ENCODE measurements at regions not wholly inside any gene's neighbourhood (a gene's known extent, or its start where the extent isn't known, plus 50 kb on each side); places are given as distances from the start of the nearest gene placed in this dataset.
"Not testable (repeated sequence)": the region's sequence is repeated elsewhere in the genome, so short reads cannot be mapped to it uniquely, and the experiment has no call there.

- H3K36me3 ChIP-seq (ENCODE audit: insufficient read depth, low read depth, low read length): no peaks in the 10 kb centered on the region
- H3K4me3 ChIP-seq (ENCODE audit: low read length): no peak overlapping the region
- no peak overlapping the region for H3K9ac ChIP-seq (ENCODE audit: low read depth, low read length)
- no peak overlapping the region for H3K27ac ChIP-seq (ENCODE audit: low read length)
- H3K9me3 ChIP-seq (ENCODE audit: insufficient read depth, low read depth, low read length): no peaks in the 10 kb centered on the region
- no peaks in the 10 kb centered on the region for H3K4me1 ChIP-seq (ENCODE audit: insufficient read depth, low read length)
- H3K27me3 ChIP-seq (ENCODE audit: insufficient read depth, low read length): no peaks in the 10 kb centered on the region
Observed at GRCh38 chr2:195162918-195163317, 494.1 kb upstream of the SLC39A10 start.

GRCh38 chr2:195162194-195162593 lies 494.8 kb upstream of the SLC39A10 start:
- Histone ChIP-seq H3K4me3 (ENCODE audit: low read length) (no peak overlapping the region), H3K9me3 (ENCODE audit: insufficient read depth, low read depth, low read length) (no peaks in the 10 kb centered on the region)

DNA sequence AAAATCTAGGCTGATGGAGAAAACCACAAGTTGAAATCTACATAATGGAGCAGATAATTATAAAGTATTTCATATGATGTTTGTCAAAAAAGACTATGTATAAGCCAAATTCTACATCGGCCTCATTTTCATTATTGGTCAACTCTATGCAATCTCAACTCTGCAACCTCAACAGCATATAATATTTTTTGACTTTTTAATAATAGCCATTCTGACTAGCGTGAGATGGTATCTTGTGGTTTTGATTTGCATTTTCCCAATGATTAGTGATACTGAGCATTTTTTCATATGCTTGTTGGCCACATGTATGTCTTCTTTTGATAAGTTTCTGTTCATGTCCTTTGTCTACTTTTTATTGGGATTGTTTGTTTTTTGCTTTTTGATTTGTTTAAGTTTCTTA lies 496.1 kb upstream of the SLC39A10 start:
- H3K9ac ChIP-seq (ENCODE audit: low read depth, low read length): no peak overlapping the region

More at GRCh38 chr2:195162194-195162593, 494.8 kb upstream of the SLC39A10 start:
- Histone ChIP-seq H3K4me1 (ENCODE audit: insufficient read depth, low read length) (no peaks in the 10 kb centered on the region), H3K27me3 (ENCODE audit: insufficient read depth, low read length) (no peaks in the 10 kb centered on the region), H3K9ac (ENCODE audit: low read depth, low read length) (no peak overlapping the region), H3K27ac (ENCODE audit: low read length) (no peak overlapping the region), H3K36me3 (ENCODE audit: insufficient read depth, low read depth, low read length) (no peaks in the 10 kb centered on the region)

DNA sequence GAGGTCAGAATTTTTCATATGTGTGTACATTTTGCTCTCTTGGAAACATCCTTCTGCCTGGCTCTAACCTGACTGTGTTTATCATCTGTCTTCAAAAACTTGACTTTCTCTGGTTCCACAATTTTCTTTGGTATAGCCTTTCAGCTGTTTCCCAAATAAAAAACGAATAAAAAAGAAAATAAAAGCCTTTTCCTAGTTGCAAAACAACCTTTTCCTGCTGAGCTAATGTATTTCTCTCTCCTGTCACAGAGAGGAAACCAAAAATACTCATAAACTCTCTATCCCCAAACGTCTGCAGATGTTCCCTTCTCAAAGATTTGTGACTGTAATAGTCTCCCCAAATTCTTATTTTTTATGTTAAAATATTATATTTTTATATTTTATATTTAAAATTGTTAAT lies 505.3 kb upstream of the SLC39A10 start:
- Histone ChIP-seq H3K4me1 (ENCODE audit: insufficient read depth, low read length) (no peaks in the 10 kb centered on the region), H3K36me3 (ENCODE audit: insufficient read depth, low read depth, low read length) (no peaks in the 10 kb centered on the region)

More for the DNA sequence above, 496.1 kb upstream of the SLC39A10 start:
- H3K36me3 ChIP-seq (ENCODE audit: insufficient read depth, low read depth, low read length): no peaks in the 10 kb centered on the region
- no peaks in the 10 kb centered on the region for H3K9me3 ChIP-seq (ENCODE audit: insufficient read depth, low read depth, low read length)
- H3K4me1 ChIP-seq (ENCODE audit: insufficient read depth, low read length): no peaks in the 10 kb centered on the region
- no peak overlapping the region for H3K27ac ChIP-seq (ENCODE audit: low read length)
- no peaks in the 10 kb centered on the region for H3K27me3 ChIP-seq (ENCODE audit: insufficient read depth, low read length)
- H3K4me3 ChIP-seq (ENCODE audit: low read length): no peak overlapping the region

GRCh38 chr2:195150819-195151218 lies 506.2 kb upstream of the SLC39A10 start:
- Histone ChIP-seq H3K4me3 (ENCODE audit: low read length) (no peak overlapping the region), H3K9ac (ENCODE audit: low read depth, low read length) (no peak overlapping the region), H3K27me3 (ENCODE audit: insufficient read depth, low read length) (no peaks in the 10 kb centered on the region), H3K27ac (ENCODE audit: low read length) (no peak overlapping the region), H3K36me3 (ENCODE audit: insufficient read depth, low read depth, low read length) (no peaks in the 10 kb centered on the region), H3K9me3 (ENCODE audit: insufficient read depth, low read depth, low read length) (no peaks in the 10 kb centered on the region), H3K4me1 (ENCODE audit: insufficient read depth, low read length) (no peaks in the 10 kb centered on the region)

More for the DNA sequence above, 505.3 kb upstream of the SLC39A10 start:
- Histone ChIP-seq H3K9me3 (ENCODE audit: insufficient read depth, low read depth, low read length) (no peaks in the 10 kb centered on the region), H3K4me3 (ENCODE audit: low read length) (no peak overlapping the region), H3K27me3 (ENCODE audit: insufficient read depth, low read length) (no peaks in the 10 kb centered on the region), H3K27ac (ENCODE audit: low read length) (no peak overlapping the region), H3K9ac (ENCODE audit: low read depth, low read length) (no peak overlapping the region)

DNA sequence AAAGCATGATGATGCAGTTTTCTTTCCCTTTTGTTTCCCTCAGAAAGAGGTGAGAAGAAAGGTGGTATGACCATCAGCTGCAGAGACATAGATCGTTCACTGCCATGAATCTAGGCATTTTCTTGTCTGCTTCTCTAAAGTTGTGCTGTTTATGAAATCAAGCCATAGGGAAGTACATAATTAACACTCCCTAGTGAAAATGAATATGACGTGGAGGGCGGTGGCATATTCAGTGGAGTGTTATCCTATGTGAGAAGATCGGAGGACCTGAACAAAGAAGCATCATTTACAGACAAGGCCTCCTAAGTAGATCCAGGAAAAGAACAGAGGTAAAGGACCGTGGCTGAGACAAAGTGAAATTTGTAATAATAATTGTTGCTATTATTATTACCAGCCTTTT lies 509.0 kb upstream of the SLC39A10 start:
- H3K9me3 ChIP-seq (ENCODE audit: insufficient read depth, low read depth, low read length): no peaks in the 10 kb centered on the region; the same call in 1 of the 2 replicates
- no peaks in the 10 kb centered on the region for H3K4me1 ChIP-seq (ENCODE audit: insufficient read depth, low read length)
- no peak overlapping the region for H3K9ac ChIP-seq (ENCODE audit: low read depth, low read length)
- H3K36me3 ChIP-seq (ENCODE audit: insufficient read depth, low read depth, low read length): no peaks in the 10 kb centered on the region
- no peak overlapping the region for H3K4me3 ChIP-seq (ENCODE audit: low read length)
- H3K27ac ChIP-seq (ENCODE audit: low read length): no peak overlapping the region
- H3K27me3 ChIP-seq (ENCODE audit: insufficient read depth, low read length): no peaks in the 10 kb centered on the region

- no peaks in the 10 kb centered on the region for H3K27me3 ChIP-seq (ENCODE audit: insufficient read depth, low read length)
- H3K9me3 ChIP-seq (ENCODE audit: insufficient read depth, low read depth, low read length): no peaks in the 10 kb centered on the region; the same call in 1 of the 2 replicates
- no peaks in the 10 kb centered on the region for H3K36me3 ChIP-seq (ENCODE audit: insufficient read depth, low read depth, low read length)
- H3K9ac ChIP-seq (ENCODE audit: low read depth, low read length): no peak overlapping the region
- no peak overlapping the region for H3K27ac ChIP-seq (ENCODE audit: low read length)
- H3K4me1 ChIP-seq (ENCODE audit: insufficient read depth, low read length): no peaks in the 10 kb centered on the region
- H3K4me3 ChIP-seq (ENCODE audit: low read length): no peak overlapping the region
Observed at GRCh38 chr2:195146761-195147541, 510.1 kb upstream of the SLC39A10 start.

DNA sequence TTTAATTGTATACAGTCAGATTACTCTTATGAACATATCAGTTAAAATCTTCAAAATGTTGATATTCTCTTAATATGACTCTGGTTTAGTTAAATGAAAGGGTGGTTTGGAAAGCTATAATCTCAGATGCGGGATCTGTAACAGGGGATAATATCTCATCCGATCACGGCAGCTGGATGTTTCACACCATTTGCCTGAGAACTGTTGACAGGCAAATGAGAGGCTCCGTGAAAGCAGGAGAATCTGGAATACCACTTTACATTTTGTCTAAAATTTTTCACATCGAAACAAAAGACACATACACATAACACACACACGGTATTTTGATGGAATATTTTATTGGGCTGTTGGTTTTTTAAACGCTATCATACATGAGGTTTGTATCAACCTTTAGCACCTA lies 518.6 kb upstream of the SLC39A10 start:
- H3K4me1 ChIP-seq (ENCODE audit: insufficient read depth, low read length): no peaks in the 10 kb centered on the region
- no peak overlapping the region for H3K4me3 ChIP-seq (ENCODE audit: low read length)
- H3K27ac ChIP-seq (ENCODE audit: low read length): no peak overlapping the region
- H3K36me3 ChIP-seq (ENCODE audit: insufficient read depth, low read depth, low read length): no peaks in the 10 kb centered on the region
- H3K9ac ChIP-seq (ENCODE audit: low read depth, low read length): no peak overlapping the region
- no peaks in the 10 kb centered on the region for H3K27me3 ChIP-seq (ENCODE audit: insufficient read depth, low read length)
- H3K9me3 ChIP-seq (ENCODE audit: insufficient read depth, low read depth, low read length): no peaks in the 10 kb centered on the region

DNA sequence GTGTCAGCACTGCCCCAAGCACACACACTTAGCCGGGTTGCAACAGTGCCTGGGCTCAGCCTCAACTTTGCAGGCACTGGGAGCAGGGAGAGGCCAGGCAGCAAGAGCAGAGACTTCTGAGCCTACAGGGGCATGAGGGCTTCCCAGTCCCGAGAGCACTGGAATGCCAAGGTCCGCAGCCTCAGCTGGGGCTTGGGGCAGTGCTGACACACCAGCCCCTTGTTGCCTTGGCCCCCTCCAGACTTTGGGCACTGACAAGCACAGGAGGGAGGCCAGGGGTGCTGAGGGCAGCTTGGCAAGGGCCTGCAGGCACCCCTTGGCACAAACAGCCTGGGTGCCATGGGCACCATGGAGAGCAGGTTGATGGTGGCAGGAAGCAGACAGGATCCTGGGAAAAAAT lies 531.1 kb upstream of the SLC39A10 start:
- H3K9ac ChIP-seq (ENCODE audit: low read depth, low read length); H3K36me3 ChIP-seq (ENCODE audit: insufficient read depth, low read depth, low read length); H3K4me3 ChIP-seq (ENCODE audit: low read length); H3K27me3 ChIP-seq (ENCODE audit: insufficient read depth, low read length); H3K9me3 ChIP-seq (ENCODE audit: insufficient read depth, low read depth, low read length); H3K4me1 ChIP-seq (ENCODE audit: insufficient read depth, low read length); H3K27ac ChIP-seq (ENCODE audit: low read length): not testable (repeated sequence)

DNA sequence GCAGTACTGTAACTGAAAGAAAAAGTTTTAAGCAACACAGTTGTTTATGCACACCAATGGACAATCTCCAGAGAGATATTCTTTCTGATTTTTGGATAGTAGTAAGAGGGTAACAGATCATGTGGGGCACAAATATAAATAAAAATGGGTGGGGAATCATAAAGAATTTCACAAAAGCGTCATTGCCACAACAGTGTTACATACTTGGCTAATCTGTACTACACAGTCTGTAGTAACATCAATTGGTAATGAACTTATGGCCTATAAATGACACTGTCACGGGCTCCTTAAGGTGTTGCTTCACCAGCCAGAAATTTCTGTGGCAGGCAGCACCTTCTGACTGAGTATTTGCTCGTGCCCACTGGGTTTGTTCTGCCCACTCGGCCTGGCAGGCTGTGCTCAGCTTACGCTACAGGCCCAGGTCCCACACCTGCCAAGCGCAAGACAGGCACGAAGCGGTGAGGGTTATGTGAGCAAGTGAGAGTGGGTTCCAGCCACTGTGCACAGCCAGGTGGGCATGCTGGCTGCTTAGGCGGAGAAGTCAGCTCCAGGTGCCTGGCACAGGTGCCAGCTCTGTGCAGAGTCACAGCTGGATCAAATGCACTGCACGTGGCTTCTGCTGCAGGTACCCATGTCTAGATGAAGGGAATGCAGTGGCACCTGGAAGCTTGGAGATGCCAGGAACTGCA lies 532.5 kb upstream of the SLC39A10 start:
- no peak overlapping the region for H3K27ac ChIP-seq (ENCODE audit: low read length)
- H3K36me3 ChIP-seq (ENCODE audit: insufficient read depth, low read depth, low read length): no peaks in the 10 kb centered on the region

DNA sequence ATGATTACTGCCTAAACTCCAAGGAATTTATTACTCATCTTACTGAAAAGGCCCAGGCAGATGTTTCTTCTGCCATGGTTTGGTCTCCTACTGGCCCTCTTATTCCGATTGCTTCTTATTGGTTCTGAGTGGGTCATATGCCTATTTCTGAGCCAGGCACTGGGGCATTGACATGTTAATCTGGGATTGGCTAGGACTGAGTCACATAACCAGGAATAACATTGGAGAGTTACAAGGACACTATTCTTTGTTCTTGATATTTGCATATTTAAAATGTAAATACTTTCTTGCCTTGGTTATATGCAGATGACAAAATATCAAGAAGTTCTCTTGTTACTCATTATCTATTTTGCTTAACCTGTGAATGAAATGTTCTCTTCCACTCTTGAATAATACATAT lies 534.4 kb upstream of the SLC39A10 start:
- H3K9ac ChIP-seq (ENCODE audit: low read depth, low read length): no peak overlapping the region
- no peaks in the 10 kb centered on the region for H3K9me3 ChIP-seq (ENCODE audit: insufficient read depth, low read depth, low read length)
- H3K4me3 ChIP-seq (ENCODE audit: low read length): no peak overlapping the region
- no peaks in the 10 kb centered on the region for H3K4me1 ChIP-seq (ENCODE audit: insufficient read depth, low read length)
- H3K27me3 ChIP-seq (ENCODE audit: insufficient read depth, low read length): no peaks in the 10 kb centered on the region
- no peaks in the 10 kb centered on the region for H3K36me3 ChIP-seq (ENCODE audit: insufficient read depth, low read depth, low read length)
- H3K27ac ChIP-seq (ENCODE audit: low read length): no peak overlapping the region

More for the DNA sequence above, 532.5 kb upstream of the SLC39A10 start:
- Histone ChIP-seq H3K4me3 (ENCODE audit: low read length) (no peak overlapping the region), H3K27me3 (ENCODE audit: insufficient read depth, low read length) (no peaks in the 10 kb centered on the region), H3K4me1 (ENCODE audit: insufficient read depth, low read length) (no peaks in the 10 kb centered on the region), H3K9me3 (ENCODE audit: insufficient read depth, low read depth, low read length) (no peaks in the 10 kb centered on the region), H3K9ac (ENCODE audit: low read depth, low read length) (no peak overlapping the region)

DNA sequence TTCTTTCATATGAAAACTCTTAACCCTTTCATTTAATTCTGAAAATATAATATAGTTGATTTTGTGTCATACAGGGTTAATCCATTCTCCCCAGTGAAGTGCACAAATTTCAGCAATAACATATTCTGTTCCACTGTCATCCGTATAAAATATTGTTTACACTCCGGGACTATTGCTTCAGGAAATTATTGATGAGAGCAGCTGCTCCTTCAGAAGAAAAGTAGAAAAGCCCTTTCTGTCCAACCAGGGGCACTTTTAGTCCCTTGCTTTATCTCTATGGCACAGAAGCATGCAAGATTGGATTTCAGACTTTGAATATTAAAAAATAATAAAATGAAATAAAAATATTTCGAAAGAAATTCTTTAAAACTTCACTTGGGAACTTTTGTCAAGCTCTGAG lies 535.7 kb upstream of the SLC39A10 start:
- Histone ChIP-seq H3K9ac (ENCODE audit: low read depth, low read length) (no peak overlapping the region), H3K9me3 (ENCODE audit: insufficient read depth, low read depth, low read length) (no peaks in the 10 kb centered on the region), H3K27ac (ENCODE audit: low read length) (no peak overlapping the region), H3K4me3 (ENCODE audit: low read length) (no peak overlapping the region), H3K27me3 (ENCODE audit: insufficient read depth, low read length) (no peaks in the 10 kb centered on the region), H3K4me1 (ENCODE audit: insufficient read depth, low read length) (no peaks in the 10 kb centered on the region), H3K36me3 (ENCODE audit: insufficient read depth, low read depth, low read length) (no peaks in the 10 kb centered on the region)

Data from iPS-20b (cell line).